Stimulated activated CD4-positive, alpha-beta T cell treated with anti-CD3 and anti-CD28 coated beads, Interleukin-4, amount 100 ng/mL, for 4 hours (primary cell): ENCODE measurements at regions not wholly inside any gene's neighbourhood (a gene's known extent, or its start where the extent isn't known, plus 50 kb on each side); places are given as distances from the start of the nearest gene placed in this dataset.
"Not testable (repeated sequence)": the region's sequence is repeated elsewhere in the genome, so short reads cannot be mapped to it uniquely, and the experiment has no call there.

Experiments
- DNase-seq, 2 experiments: peaks; one replicate each; pipeline ENCODE4 v3.0.0-alpha.2; 2020

DNA sequence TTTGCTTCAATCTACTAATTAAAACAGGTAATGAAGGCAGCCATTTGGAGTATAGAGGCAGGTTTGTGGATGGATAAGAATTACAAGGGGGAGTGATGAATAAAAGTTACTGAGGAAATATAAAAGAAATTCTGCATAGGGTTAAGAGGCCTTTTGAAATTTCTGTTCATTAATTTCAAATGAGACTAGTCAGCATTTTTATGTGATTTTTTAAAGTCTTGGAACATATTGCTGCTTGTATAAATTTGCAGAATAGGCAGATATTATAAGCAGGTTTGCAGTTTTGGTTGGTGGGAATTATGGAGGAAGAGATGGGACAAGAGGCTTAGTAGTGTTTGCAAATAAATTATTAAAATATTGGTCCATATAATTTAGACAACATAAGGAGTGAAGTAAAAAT lies 750.4 kb upstream of the AGA start:
- DNase-seq, result no peak

DNA sequence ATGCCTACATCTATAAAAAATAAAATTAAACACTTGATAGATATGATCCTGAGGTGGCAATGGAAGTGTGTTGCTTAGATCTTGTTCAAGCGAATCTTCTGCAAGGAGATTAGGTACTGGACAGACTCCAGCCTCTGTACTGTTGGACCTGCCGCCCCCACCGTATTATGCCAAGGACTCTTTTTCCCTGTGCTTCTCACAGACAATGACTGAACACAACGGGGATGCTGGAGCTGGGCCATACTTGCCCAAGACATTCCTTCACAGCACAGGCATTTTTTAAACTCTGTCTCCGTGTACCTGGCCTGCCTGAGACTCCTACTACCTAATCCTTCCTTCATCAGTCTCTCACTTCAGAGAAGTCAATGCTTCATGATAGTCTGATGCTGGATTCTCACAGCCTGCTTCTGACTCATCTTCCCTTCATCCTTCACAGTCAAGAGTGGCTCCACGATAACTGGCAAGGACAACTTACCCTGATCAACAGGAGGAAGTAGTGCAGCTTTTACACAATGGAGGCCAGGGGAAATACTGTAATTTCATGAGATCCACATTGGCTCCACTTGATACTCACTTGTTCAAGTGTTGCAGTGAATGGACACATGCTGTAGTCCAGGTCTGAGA lies 754.6 kb upstream of the AGA start:
- DNase-seq, result no peak

DNA sequence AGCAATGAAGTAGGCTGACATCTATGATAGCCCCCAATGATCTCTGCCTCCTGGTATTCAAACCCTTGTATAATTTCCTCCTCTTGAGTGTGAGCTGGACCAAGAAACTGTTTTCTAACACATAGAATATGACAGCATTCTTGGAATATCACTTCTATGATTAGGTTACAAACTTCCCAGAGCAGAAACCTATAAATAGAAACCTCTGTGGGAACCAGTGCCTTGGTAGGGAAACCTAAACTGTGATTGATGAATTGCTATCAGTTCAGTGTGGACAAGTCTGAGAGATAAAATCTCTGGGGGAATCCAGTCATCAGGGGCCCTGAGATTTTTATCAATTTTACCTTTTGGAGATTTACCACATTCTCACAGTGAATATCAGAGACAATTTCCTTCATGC lies 756.5 kb upstream of the AGA start:
- DNase-seq, result no peak

DNA sequence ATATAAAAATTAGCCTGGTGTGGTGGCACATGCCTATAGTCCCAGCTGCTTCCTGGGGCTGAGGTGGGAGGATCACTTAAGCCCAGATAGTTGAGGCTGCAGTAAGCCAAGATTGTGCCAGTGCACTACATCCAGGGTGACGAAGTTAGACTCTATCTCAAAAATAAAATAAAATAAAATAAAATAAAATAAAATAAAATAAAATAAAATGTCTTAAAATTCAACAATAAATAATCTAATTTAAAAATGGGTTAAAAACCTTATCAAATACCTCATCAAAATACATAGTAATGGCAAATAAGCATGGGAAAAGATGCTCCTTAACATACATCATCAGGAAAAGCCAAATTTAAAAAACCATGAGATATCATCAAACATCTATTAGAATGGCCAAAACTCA lies 760.2 kb upstream of the AGA start:
- no peak for DNase-seq

DNA sequence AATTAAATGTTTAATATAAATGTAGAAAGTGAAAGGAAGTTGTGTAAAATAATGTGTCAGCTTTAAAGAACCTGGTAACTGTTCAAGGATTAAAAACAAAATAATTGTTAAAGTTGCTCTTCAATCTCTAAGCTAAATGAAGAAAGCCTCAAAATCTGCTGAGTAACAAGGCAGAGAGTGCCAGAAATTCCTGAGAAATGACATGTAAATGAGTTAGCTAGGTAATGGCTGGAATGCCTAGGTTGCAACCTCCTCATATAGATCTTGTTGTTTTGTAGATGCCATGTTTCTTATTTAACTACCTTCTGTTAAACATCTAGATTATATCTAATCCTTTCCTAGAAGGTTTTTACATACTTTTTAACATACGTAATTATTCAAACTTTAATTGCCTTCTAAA lies 763.6 kb upstream of the AGA start:
- DNase-seq, result no peak

DNA sequence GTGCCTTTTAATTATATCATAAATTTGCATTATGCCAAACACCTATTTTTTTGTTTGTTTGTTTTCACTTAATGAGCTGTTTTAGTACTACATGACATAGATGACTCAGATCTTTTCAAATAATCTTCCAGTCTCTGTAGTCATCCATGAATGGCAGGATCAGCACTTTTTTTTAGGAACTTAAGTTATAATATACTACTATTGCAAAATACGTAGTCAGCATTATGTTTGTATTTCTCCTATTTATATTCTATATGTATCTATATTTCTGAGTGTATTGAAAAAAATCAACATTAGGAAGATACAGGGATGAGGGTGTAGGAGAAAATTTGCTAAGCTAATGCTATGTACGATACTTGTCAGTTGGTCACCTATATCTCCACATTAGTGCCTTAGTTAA lies 773.1 kb upstream of the AGA start:
- DNase-seq, result no peak

DNA sequence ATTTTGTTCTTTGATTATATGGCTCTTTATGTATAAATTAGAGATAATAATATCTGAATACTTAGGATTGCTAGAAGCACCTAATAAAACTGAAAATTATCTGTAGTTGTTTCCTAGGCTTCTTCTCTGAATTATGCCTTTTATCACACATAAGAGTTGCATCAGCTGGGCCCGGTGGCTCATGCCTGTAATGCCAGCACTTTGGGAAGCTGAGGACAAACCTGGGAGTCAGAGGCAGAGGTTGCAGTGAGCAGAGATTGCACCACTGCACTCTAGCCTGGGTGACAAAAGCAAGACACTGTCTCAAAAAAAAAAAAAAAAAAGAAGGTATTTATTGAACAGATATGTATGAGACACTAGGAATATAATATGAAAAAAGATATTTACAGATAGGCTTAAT lies 773.5 kb upstream of the AGA start:
- DNase-seq, result no peak

DNA sequence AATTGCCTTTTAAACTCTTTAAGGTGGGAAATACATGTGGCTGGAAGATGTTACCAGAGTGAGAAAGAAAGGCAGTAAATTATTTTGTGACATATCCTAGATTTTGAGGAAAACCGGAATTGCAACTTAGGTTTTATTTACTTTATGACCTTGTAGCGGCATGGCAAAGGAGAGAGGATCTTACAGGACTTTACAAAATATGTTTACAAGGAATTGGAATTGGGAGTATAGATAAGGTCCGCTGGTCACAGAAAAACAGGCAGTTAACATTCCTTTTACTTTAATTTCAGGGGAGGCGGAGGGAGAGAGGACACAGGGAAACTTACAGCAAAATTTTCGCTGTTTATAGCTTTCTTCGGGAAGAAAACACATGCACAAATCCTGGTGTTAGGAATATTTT lies 784.2 kb upstream of the AGA start:
- not testable (repeated sequence) for DNase-seq

DNA sequence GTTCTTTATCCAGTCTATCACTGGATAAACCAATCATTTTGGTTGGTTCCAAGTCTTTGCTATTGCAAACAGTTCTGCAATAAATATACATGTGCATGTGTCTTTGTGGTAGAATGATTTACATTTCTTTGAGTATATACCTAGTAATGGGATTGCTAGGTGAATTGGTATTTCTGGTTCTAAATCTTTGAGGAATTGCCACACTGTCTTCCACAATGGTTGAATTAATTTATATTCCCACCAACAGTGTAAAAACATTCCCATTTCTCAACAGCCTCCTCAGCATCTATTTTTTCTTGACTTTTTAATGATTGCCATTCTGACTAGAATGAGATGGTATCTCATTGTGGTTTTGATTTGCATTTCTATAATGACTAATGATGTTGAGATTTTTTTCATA lies 791.7 kb upstream of the AGA start:
- DNase-seq, result no peak

DNA sequence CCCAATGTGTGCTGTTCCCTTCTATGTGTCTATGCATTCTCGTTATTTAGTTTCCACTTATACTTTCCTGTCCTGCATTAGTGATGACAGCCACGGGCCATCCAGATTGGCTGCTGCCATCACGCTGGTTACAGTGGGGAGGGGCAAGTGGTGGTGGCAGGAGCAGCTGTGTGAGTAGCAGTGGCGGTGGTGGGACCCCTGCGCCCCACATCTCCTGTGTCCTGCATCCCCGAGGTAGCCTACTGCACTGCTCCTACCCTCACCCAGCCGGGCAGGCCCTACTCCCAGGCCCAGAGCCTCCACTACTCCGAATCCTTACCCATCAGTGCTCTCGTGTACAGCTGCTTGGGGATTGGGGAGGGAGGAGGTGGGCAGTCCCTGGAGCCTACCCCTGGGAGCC lies 798.7 kb upstream of the AGA start:
- DNase-seq, result no peak

DNA sequence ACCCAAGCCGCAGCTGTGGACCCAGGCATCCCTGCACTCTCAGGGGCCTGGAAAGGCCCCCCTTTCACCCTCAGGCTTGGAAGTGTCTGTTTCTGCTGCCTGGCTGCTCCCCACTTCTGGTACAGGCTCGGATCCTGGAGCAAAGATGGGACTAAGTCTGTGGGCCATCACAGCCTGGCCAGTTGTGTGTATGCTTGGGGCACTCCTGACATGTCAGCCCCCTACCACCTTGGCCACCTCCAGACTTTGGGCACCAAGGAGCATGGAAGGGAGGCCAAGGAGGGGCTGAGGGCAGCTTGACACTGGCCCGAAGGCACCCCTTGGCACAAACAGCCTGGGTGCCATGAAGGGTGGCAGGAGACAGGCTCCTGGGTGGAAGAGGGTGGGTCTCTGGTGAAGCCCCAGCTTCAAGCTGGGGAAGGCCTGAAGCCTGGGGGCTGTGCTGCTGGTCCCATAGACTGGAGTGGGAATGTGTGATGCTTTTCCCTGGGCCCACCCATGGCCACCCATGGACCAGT lies 799.4 kb upstream of the AGA start:
- no peak for DNase-seq

DNA sequence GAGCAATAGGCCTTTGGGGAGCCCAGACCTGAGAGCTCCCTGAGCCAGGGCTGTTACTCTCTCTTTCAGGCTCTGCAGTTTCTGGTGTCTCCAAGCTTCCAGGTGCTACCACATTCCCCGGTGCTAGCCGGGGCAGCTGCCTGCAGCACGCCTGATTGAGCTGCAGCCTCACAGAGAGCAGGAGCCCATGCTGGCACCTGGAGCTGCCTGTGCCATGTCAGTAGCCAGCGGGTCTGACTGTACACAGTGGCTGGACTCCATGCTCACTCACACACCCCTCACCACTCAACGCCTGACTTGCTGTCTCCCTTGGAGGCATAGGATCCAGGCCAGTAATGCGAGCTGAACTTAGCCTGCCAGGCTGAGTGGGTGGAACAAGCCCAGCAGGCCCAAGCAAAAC lies 800.4 kb upstream of the AGA start:
- no peak for DNase-seq

DNA sequence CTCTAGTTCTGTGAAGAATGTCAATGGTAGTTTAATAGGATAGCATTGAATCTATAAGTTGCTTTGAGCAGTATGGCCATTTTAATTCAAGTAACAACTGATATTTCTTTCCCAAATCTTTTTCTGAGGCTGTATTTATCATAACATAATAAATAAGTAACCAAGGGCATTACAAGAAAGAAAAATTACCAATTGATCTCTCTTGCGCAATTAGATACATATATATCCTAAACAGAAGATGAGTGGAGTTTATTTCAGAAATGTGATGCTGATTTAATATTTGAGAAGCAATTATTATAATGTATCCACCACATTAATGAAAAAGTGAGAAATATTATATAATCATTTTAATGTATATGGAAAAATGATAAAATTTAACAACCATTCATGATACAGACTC lies 802.5 kb upstream of the AGA start:
- DNase-seq, result no peak

DNA sequence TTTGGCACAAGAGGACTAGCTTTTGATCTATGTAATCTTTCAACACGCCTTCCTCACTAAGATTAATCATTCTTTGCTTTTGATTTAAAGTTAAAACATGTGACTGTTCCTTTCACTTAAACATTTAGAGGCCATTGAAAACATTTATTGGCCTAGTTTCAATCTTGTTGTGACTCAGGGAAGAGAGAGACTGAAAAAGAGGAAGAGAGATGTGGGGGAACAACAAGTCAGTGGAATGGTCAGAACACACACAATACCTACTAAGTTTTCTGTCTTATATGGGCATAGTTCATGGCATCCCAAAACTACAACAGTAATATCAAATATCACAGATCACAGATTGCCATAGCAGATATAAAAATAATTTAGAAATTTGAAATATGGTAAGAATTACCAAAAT lies 812.9 kb upstream of the AGA start:
- DNase-seq, result no peak

DNA sequence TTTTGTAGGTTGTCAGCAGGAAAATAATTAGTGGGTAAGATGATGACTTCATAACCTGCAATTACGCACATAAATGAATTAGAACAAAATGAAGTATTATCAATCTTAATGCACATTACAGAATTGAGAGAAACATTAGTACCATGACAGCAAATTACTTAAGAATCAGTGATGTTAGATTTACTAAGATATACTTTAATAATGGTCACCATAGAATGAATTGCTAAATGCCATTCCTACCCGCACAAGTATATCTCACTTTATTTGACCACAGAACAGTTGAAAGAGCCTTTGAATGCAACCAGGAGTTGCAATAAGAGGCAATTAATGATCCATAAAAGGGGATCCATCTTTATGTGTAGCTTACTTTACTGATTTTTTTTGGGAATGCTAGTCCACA lies 816.4 kb upstream of the AGA start:
- no peak for DNase-seq

DNA sequence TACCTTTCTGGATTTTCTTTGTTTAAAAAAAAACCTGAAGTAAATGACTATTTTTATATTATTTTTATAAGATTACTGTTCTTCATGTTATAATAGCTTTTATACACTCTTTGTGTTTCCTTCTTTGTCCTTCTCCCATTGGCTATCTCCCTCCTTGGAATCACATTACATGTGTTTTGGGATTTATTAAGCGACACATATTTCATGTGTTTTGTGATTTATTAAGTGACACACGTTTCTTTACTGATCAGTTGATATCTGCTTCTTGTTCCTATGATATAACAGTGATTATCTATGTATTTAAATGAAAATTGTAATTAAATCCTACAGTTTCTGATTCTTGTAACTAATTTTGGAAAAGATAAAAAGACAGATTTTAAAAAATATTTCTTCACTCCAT lies 817.3 kb upstream of the AGA start:
- no peak for DNase-seq

DNA sequence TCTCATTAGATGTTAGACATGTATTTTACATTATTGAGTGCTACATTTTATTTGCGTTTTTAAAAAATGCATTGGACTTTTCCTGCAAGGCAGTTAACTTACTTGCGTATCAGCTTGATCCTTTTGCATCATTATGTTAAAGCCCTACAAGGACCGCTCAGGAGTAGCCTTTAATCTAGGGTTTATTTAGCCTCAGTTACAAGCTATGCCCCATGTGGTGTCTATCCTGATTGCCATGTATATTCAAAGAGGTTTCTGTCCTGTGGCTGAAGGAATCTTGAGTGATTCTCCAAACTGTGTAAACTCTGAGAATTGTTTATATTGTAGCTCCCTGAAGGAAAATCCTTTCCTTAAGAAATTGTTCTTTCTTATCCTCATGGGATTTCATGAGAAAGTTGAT lies 821.8 kb upstream of the AGA start:
- no peak for DNase-seq

DNA sequence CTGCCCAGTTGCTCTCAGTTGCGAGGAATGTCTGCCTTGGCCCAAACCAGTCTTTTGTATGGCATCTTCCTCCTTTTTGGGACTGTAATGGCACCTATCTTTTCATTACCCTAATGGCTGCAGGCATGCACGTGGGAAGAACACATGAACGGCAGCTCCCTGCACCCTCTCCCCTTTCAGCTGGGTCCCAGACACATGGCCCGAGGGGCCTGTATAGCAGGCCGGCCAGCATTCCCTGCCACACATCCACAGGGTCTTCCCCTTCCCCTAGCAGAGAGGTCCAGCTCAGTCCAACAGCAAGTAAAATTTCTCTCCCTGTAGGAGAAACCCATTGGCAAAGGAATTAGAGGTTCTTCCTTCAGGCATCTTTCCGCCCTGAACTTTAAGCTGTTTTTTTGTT lies 829.1 kb upstream of the AGA start:
- no peak for DNase-seq

DNA sequence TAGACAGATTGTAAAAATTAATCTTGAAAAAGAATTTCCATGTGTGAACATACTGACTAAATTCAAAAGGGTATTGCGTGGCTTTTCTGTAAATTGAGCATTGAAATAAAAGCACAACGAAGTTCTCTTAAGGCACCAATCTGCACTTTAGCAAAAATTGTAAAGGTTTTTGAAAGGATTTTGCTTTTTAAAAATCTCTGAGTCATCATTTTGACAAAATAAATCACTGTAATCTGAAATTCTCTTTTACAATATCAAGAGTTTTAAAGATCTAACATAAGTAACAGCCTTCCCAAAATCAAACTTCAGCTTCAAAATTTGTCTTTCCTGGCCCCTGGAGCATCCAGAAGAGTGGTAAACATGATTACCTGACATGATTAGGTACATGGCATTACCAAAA lies 830.9 kb upstream of the AGA start:
- no peak for DNase-seq

DNA sequence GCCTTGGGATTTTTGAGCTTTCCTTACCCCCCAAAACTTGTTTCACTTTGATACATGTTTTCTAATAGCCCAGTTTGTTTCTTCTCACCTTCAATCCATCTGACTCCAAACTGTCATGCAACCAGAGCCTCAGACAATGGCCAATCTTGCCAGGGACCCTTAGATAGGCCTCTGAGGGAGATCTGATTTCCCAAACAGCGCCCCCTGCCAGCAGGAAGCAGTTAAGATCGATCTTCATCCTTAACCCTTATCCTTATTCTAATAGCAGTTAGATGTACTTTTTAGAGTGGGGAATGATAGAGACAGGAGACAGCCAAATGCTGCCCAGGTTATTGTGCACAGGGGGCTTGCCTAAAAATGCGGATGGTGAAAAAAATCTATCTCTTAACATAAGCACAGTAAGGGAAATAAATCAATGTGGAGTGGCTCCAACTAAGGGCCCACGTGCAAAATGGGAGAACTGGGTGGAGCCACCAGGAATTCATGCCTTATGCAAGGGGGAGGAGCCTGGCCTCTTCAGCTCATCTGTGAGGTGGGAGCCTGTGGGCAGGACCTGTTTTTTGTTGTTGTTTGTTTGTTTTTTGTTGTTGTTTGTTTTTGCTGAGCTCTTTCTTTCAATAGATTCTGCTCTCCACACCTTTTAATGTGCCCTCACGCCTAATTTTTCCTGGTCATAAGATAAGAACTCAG lies 833.6 kb upstream of the AGA start:
- no peak for DNase-seq

DNA sequence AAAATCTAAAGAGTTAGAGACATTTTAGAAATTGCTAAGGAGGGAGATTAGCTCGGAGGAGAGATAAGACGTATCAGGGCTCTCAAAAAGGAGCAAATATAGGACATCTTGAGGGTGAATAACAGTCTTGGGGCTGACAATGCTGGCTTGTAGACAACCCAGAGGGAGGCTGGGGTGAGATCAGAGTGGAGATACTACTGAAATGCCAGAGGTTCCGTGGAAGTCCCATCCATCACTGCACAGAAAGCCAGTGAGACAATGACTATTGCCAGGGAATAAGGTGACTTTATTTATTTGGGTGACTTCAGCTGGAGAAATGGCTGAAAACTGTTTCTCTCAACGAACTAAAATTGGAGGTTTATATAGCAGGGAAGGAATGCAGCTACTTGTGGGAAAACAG lies 838.1 kb upstream of the AGA start:
- no peak for DNase-seq

DNA sequence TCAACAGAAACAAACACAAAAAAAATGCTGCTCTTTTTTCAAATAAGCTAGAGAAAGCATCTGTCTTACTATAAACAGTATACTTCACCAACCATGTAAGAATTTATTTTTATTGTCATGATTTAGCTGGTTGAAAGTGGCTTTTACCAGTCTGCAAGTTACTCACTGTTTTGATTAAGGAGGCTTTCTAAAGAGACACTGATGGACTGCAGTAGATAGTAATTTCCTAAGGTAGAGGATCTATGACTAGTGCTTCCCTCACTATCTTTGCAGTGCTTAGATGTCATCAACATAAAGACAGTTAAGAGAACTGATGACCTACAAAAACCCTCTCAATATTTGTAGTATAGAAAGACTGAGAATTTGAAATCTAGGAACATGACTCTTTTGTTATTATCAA lies 846.2 kb upstream of the AGA start:
- no peak for DNase-seq

DNA sequence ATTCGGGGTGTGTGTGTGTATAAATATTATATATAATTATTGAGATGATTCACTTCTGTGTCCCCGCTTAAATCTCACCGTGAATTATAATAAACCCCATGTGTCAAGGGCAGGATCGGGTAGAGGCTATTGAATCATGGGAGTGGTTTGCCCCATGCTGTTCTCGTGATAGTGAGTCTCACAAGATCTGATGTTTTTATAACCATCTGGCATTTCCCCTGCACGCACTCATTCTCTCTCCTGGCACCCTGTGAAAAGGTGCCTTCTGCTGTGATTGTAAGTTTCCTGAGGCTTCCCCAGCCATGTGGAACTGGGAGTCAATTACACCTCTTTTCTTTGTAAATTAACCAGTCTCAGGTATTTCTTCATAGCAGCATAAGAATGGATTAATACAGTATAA lies 851.4 kb upstream of the AGA start:
- DNase-seq, result no peak

DNA sequence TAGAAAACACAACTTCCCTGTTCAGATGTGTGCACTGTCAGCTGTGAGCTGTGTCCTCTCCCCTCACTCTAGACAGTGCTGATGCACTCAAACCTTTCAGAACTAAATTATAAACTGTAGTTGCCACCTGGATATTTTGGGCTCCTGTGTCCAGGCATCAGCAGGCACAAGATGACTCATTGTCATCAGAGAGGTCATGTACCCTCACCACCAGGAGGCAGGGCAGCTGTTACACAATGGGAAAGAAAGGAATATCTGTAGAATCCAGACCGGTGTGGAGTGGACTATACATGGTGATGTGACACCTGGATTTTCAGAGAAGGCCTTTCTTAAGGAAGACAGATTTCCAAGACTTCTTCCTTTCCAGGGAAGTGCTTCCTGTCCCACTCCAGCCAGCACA lies 854.4 kb upstream of the AGA start:
- no peak for DNase-seq

DNA sequence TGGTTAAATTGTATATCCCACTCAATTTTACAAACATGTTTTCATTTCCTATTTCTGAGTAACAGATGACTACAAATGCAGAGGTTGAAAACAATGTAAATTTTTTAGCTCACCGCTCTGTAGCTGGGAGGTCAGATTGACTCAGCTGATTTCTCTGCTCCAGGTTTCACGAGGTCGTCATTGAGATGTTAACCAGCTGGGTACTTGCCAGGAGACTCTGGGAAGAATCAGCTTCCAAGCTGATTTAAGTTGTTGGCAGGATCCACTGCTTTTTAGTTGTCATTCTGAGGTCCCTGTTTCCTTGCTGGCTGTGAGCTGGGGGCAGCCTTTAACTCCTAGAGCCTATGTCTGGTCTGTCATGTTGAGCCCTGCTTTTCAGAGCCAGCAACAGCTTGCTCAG lies 864.3 kb upstream of the AGA start:
- DNase-seq, result no peak
